NCI-H1417 (cell line): ENCODE measurements at regions not wholly inside any gene's neighbourhood (a gene's known extent, or its start where the extent isn't known, plus 50 kb on each side); places are given as distances from the start of the nearest gene placed in this dataset.

Experiments
- DNase-seq, 3 experiments: peaks; one replicate each; lab custom pipeline; 2025; lab: John Stamatoyannopoulos, UW

DNA sequence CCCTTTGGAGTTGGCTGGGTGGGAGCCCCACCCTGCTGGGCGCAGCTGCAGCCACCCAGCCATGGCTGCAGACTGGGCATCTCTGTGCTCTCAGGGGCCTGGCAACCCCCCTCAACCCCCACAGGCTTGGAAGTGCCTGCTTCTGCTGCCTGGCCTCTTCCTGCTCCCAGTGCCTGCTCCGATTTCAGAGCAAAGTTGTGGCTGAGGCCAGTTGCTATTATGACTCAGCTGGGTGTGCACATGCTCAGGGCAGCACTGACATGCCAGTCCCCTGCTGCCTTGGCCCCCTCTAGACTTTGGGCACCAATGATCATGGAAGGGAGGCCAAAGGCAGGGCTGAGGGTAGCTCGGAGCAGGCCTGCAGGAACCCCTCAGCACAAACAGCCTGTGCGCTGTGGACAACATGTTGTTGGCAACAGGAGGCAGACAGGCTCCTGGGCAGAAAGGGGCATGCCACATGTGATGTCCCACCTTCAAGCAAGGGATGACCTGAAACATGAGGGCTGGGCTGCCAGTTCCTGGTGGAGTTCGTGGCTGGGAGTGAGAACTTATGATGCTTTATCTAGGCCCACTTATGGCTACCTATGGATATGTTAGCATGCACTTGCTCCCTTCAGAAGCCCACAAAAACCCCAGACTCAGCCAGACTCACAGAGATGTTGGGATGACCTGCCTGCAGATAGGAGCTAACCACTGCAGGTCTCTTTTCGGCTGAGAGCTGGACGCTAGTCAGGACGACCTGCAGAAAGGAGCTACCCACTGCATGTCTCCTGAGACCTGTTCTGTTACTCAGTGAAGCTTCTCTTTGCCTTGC, 96.4 kb upstream of the AMOTL1 start:
- DNase-seq = no peak

DNA sequence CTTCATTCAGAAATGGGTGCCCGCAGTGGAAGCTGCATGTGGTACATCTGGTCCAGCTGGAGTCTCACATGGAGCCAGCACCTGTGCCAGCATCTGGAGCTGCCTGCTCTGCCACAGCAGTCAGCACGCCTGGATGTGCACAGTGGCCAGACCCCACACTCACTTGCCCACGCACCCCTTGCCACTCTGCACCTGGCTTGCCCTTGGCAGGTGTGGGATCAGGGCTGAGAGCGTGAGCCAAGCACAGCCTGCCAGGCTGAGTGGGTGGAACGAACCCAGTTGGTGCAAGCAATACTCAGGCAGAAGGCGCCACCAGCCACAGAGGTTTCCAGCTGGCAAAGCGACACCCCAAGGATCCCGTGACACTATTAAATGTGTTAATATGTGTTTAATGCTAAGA, 95.5 kb upstream of the AMOTL1 start:
- DNase-seq = no peak

DNA sequence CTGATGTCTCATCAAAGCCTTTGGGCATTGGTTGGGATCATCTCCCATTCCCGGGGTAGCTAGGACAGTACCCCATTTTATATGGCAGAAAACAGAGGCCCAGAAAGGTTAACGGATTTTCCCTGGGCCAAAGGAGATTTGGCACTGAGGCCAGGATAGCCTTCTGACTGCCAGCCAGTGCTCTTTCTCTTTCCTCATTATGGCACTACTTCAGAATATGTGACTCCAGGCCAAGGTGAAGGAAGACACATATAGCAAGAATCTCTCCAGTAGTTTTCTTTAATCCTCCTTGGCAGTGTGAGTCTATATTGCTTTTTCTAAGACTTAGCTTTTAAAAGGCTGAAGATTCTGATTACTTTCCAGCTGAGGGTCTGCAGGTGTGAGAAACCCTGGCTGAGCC, 94.8 kb upstream of the AMOTL1 start:
- no peak for DNase-seq

DNA sequence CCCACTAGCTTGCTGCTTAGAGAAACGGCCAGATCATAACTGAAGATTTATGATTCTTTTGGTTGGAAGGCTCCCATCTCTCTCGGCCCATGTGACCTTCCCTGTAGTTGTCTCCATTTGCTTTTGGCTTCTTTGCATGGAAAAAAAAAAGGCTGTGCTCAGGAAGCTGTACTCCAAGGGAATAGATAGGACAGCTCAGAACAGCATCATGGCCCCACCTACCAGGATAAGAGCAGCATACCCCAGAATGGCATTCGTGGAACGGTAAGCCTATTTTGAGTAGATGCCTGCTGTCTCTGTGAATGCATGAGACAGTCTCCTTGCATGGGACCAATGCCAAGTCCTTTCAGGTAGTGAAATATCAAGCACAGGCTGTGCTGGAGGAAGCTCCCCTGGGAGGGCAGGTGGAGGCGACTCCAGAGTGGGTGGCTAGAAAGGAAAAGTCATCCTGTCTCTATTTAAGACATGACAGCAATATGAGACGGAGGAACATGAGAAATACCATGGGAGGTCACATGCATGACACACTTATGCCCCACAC, 94.1 kb upstream of the AMOTL1 start:
- DNase-seq = peak in 1 of 3 experiments; percentile 90

DNA sequence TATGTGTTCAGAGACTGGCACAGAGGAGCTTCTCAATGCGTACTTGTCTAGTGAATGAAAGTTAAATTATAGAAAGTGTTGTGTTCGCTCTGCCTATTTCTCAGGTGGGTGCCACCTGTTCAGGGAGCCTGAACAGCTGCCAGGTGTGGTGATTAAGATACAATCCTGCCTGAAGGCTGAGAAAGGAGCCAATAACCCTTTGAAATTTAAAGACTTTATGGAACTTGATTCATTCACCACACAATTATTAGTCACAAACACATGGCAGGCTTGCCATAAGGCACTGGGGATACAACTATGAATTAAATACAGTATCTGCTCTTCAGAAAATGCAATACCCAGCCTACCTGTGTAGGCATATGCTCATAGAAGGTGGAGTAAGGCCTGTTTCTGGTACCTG, 92.9 kb upstream of the AMOTL1 start:
- peak in 1 of 3 experiments; percentile 38 for DNase-seq

DNA sequence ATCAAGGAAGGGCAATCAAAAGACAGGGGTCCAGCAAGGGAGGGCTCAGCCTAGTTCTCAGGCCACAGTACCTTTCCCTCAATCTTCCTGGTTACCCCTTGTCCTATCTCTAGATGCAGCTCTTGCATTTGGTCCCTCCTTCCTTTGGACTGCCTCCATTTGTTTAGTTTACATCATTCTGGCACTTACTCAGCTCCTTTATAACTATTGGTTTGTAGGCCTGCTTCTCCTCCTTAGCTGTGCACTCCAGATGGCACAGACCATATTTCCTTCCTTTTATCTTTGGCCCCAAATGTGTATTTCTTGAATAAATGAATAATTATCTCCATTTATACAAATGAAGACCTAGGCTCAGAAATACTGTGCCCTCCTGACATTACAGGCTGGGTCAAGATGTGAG, 92.3 kb upstream of the AMOTL1 start:
- no peak for DNase-seq

DNA sequence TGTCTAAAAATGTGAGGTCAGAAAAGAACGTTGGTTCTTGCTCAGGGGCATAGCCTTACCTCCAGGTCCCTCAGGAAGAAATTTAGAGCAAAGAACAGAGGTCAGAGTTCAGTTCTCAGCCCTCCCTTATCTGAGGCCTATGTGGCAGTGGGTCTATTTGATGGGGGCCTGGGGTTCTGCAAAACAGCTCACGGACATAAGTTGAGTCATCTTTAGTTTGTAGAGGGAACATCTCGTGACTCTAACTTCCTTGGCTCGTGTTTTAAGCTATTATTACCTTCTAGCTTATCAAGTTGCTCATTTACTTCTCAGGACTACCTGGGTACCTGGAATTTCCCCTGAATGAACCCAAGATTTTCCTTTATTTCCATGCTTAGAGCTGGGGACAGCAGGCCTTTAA, 91.3 kb upstream of the AMOTL1 start:
- no peak for DNase-seq

DNA sequence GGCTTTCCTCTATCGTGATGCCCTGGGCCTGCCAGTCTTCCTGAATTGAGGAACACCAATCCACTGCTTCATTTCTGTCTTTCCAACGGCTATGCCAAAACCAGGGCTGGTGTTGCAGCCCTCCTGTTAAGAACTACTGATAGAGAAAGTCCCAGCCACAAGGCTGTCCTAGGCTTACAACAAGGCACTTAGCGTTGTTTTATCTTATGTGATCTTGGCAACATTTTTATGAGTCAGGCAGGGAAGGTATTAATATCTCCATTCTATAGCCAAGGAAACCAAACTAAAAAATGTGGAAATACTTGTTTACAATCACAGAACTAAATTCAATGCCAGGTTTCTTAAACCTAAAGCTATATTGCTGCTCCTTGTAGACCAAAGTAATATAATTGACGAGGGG, 89.9 kb upstream of the AMOTL1 start:
- no peak for DNase-seq

DNA sequence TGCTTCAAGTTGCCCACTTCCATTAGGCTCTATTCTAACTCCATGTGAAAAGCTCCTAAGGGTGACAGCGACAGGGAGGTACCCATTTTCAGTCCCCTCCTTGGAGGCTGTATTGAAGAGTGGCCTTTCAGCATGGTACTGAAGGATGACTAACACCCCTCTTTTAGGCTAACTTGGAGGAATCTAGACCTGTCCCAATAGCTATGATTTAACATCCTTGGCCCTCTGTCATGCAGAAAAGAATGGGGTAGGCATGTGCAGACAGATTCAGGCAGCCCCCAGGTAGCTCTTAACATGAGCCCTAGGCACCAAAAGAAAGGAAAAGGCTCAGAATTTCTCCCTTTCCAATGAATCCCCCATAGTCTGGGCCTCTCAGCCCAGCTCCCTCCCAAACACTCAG, 89.3 kb upstream of the AMOTL1 start:
- no peak for DNase-seq

DNA sequence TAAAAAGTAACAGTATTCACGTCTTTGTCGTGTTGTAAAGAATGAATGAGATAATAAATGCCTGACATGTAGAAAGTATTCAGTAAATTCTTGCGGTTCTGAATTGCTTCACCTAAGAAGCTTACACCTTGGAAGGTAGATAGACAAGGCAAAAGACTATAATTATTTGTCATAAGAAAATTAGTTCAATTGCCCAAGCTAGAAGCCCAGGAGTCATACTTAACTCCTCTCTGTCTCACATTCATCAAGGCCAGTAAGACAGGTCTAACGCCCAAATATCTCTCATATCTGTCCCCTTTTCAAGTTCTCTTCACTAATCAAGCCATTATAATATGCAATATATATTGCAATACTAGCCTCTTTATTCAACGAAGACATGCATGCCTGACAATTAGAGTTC, 87.7 kb upstream of the AMOTL1 start:
- DNase-seq = no peak

DNA sequence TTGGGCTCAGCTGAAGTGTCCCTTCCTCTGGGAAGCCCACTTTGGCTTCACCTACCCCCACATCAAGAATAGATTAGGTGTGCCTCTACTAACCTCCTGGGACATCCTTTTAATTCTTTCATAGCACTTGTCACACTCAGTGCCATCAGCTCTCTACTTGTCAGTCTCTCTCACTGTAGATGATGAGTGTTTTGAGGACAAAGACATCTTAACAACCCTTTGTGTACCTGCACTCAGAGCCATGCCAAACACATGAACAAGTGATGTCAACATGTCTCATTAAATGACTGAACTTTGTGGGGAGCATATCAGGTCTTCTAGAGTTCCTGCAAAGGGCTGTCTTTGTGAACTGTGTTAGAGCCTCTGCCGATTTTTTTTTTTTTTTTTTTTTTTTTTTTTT, 87.0 kb upstream of the AMOTL1 start:
- DNase-seq = peak in 1 of 3 experiments; percentile 24

DNA sequence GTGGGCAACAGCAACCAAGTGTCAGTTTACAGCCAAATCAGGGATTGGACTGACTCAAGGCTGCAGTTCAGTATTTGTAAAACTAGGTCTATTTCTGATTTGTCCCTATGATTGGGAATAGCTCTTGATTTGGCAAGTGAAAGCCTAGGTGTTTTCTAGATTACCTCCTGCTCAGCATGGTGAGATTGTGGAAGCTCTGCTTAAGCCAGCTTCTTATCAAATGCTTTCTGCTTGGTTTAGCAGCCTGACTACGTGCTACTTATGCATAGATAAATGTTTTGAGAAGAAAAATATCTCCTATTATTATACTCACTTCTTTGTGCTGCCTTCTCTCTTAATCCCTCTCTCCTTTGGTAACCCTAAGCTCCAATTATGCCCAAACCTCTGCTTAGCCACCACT, 86.3 kb upstream of the AMOTL1 start:
- no peak for DNase-seq

DNA sequence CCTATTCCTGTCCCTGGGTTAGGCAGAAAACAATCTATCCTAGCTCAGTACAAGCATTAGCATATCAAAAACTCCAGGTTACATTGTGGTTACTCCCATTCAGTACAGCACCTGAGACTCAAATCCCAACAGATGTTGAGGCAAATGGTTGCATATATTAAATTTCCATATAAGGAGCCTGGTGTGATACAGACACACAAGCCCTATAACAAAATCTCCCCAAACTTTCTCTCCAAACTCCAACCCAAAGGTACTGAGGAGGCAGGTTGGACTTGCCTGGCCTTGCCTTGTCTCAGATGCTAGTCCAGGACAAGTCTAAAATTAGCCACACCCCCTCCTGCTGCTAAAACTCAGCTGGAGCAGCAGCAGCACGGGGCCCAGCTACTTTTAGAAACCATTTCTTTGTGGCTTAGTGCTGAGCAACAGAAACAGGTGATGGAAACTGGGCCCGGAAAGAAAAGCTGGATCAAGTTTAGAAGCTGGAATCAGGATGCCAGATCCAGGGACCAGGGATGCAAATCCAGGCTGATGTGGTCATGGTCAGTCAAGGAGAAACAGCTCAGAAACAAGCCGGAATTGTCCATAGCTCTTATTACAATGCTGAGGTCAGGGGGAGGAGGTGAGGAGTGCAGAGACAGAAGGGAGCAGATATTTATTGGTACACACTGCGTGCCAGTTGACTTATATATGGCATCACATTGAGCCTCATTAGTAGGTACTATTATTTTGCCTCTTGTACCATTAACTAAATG, 73.7 kb upstream of the AMOTL1 start:
- DNase-seq = no peak

DNA sequence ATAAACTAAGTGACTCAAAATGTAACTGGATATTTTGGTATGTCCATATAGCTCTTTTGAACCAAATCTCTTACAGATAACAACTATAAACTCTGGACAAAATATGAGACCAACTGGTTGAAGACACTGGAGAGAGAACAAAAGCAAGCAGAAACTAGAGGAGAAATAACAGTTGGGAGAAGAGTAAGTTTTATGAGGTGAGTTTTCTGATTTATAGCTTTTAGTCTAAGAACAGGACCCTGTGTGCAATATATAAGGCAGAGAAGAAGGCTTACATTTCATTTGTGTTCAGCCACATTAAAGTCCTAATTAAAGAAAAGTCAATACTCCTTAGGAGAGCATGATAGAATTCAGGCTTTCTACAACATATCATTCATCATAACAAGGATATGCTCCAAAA, 71.0 kb upstream of the AMOTL1 start:
- DNase-seq = no peak

DNA sequence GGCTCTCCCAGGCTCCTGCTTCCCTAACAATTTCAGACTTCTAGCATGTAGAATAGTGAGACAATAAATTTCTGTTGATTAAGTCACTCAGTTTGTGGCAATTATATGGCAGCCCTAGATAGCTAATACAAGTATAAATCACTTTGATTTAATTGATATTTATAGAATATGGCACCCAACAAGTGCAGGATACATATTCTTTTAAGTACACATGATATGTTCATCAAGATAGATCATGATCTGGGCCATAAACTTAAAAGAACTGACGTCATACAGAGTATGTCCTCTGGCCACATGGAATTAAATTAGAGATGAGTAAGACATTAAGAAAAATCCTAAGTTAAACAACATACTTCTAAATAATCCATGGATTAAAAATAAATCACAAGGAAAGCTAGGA, 67.5 kb upstream of the AMOTL1 start:
- no peak for DNase-seq

DNA sequence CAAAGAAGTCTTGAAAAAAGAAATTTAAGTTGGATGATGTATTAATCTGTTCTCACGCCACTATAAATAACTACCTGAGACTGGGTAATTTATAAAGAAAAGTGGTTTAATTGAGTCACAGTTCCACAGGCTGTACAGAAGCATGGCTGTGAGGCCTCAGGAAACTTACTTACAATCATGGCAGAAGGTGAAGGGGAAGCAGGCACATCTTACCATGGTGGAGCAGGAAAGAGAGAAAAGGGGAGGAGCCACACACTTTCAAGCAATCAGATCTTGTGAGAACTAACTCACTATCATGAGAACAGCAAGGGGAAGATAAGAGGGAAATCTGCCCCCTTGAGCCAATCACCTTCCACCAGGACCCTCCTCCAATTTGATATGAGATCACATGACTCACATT, 65.7 kb upstream of the AMOTL1 start:
- DNase-seq = no peak

DNA sequence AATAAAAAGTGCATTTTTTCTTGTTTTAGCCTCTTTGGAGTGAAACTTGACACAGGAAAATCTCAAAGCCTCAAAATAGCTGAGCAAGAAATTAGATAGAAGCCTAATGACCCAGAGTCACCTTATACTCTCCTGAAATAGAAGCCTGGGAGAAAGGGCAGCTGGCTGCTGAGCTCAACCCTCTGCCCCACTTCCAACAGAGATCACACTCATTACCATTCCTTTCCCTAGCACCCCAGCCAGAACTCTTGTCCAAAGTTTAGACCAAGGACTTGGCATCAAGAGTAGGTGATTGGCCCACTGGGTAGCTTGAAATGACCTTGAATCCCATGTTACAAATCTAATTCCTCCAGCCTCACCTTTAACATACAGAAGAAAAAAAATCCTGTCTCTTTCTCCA, 62.7 kb upstream of the AMOTL1 start:
- DNase-seq = no peak

DNA sequence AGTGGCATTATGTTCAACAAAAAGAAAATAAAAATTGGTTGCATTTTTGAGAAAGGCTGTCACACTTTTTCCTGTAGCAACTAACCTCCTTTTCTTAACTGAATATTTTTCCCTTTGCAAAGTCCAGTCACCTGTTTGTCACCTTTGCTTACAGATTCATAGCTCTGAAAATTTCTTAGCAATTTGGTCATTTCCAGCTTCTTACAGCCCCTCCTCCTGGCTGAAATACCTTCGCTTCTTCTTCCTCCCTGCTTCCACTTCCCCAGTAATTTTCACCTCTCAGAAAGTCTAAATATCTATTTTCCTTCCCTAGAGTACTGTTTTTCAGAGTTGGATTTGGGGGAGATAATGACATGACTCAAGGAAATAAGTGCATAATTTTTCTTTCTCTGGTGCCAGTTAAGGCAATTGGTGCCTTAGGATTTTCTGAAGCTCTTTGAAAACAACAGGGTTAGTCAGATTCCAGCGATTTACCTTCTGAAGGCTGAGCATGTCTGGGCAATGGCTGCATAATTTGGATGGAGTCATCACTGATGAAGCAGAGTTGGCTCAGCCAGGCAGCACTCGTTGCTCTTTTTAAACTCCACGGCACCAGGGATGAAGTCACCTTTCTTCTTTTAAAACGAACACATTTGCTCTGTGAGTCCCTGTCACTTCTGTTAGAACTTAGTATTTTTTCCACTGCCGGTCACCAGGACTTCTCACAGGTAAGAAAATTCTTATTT, 62.1 kb upstream of the AMOTL1 start:
- peak in 1 of 3 experiments; percentile 31 for DNase-seq

DNA sequence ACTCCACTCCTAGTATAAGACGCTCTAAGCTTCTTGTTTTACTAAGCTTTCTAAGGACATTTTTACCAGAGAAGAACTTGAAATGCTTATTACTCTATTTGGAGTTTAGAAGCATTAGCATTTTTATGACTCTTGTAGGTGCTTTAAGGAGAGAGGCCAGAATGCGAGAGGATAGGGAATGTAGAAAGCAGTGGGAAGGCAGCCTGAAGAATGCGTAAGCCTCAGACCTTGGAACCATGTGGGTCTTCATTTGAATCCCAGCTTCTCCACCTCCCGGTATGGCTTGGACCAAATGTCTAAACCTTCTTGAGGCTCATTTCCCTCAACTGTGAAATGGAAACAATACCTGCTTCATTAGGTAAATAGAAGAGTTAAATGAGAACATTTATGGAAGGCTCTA, 60.0 kb upstream of the AMOTL1 start:
- DNase-seq = no peak

DNA sequence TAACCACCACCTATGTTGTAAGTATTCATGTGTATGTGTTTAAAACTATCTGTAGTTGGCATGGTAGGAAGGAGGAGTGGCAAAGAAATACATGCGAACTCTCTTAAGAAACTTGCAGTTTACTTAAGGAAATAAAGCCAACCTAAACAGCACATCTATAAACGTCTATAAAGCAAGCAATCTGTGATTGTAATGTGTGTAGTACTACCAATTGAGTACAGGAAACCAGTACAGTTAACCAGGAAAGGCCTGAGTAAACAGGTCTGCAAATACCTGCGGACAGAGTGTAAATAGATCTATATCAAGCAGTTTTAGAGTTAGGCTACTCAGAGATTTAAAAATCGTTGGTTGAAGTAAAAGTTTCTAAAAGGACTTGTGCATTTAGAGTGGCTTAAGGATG, 59.5 kb upstream of the AMOTL1 start:
- DNase-seq = no peak

DNA sequence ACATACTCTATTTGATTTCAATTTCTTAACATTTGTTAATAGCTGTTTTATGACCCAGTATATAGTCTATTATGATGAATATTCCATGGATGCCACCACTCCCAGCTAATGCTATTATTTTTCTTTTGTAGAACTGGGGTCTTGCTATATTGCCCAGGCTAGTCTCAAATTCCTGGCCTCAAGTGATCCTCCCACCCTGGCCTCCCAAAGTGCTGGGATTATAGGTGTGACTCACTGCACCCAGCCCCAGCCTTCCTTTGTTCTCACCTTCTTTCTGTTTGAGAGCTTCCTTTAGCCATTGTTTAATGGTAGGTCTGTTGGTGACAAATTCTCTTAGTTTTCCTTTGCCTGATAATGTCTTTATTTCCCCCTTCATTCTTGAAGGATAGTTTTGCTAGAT, 52.9 kb upstream of the AMOTL1 start:
- no peak for DNase-seq

DNA sequence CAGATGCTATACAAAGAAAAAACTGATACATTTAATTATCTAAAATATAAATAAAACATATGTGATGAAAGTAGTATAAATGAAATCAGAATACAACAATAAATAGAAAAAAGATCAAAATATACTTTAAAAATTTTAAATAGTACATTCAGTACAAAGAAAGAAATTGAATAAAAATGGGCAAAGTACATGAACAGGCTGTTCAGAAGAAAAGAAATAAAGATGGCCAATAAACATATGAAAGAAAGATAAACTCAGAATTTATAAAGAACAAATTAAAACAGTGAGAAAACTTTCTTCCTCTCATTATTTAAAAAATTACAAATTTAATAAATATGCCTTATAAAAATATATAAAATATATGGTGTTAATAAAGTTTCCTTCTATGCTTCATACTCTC, 50.5 kb upstream of the AMOTL1 start:
- DNase-seq = no peak
